ENCODE measurements at regions not wholly inside any gene's neighbourhood (a gene's known extent, or its start where the extent isn't known, plus 50 kb on each side); places are given as distances from the start of the nearest gene placed in this dataset.

- ChIA-PET POLR2A (ENCODE audit: low non-redundant PET) (no interaction called here), CTCF (interaction anchor here (0.7 to 1.5 kb wide), 4 partner anchors 10 to 288 kb away, joined by 3 to 10 read pairs (median 7); no protein-coding TSS in a partner anchor)
- no peak for TF ChIP-seq CTCF (conservative IDR thresholded peaks at IDR 0.05; ENCODE audit: low read depth)
- no peak overlapping the region for H3K27ac ChIP-seq
- no peak for DNase-seq (ENCODE audit: low spot score)
These were observed 89.5 kb upstream of the FGF3 start for GRCh38 chr11:69908511-69909220.

- no peak overlapping the region for H3K27ac ChIP-seq
- peak; percentile 75 for TF ChIP-seq CTCF (conservative IDR thresholded peaks at IDR 0.05; ENCODE audit: low read depth)
- CTCF ChIA-PET, result interaction anchor here (0.5 to 1.5 kb wide), 13 partner anchors 9 to 615 kb away, joined by 3 to 10 read pairs (median 3); no protein-coding TSS in a partner anchor
- POLR2A ChIA-PET (ENCODE audit: low non-redundant PET), result no interaction called here
- no peak for DNase-seq (ENCODE audit: low spot score)
These were observed 90.6 kb upstream of the FGF3 start for GRCh38 chr11:69909561-69910518.

GRCh38 chr11:69910519-69911309 is 91.5 kb upstream of the FGF3 start:
- no peak for DNase-seq (ENCODE audit: low spot score)
- ChIA-PET POLR2A (ENCODE audit: low non-redundant PET) (no interaction called here), CTCF (interaction anchor here (0.5 to 1.4 kb wide), 11 partner anchors 9 to 1182 kb away, joined by 3 to 6 read pairs (median 3); no protein-coding TSS in a partner anchor)
- TF ChIP-seq CTCF (conservative IDR thresholded peaks at IDR 0.05; ENCODE audit: low read depth), result no peak
- H3K27ac ChIP-seq, result no peak overlapping the region

- H3K27ac ChIP-seq, result no peak overlapping the region
- no peak for DNase-seq (ENCODE audit: low spot score)
- POLR2A ChIA-PET (ENCODE audit: low non-redundant PET), result no interaction called here
- TF ChIP-seq CTCF (conservative IDR thresholded peaks at IDR 0.05; ENCODE audit: low read depth), result no peak
- CTCF ChIA-PET, result interaction anchor here (0.5 to 1.0 kb wide), 6 partner anchors 226 to 1181 kb away, joined by 3 to 6 read pairs (median 3); no protein-coding TSS in a partner anchor
These were observed 92.3 kb upstream of the FGF3 start for GRCh38 chr11:69911310-69912160.

- TF ChIP-seq CTCF (conservative IDR thresholded peaks at IDR 0.05; ENCODE audit: low read depth), result no peak
- no peak for DNase-seq (ENCODE audit: low spot score)
- ChIA-PET POLR2A (ENCODE audit: low non-redundant PET) (no interaction called here), CTCF (interaction anchor here (0.6 to 1.6 kb wide), 5 partner anchors 9 to 395 kb away, joined by 3 to 11 read pairs (median 3); no protein-coding TSS in a partner anchor)
- H3K27ac ChIP-seq, result no peak overlapping the region
These were observed 93.1 kb upstream of the FGF3 start for GRCh38 chr11:69912161-69912910.
